ENCODE measurements at regions not wholly inside any gene's neighbourhood (a gene's known extent, or its start where the extent isn't known, plus 50 kb on each side); places are given as distances from the start of the nearest gene placed in this dataset.

GRCh38 chr7:12921751-12922345, 234.4 kb downstream of the ARL4A start:
- Histone ChIP-seq H3K36me3 (no peaks in the 10 kb centered on the region), H3K4me3 (ENCODE audit: low read depth, low read length) (no peak overlapping the region), H3K27me3 (peaks cover 9% of the 10 kb centered on the region; the same call in 1 of the 2 replicates), H3K4me1 (no peaks in the 10 kb centered on the region), H3K9me3 (no peaks in the 10 kb centered on the region)
- TF ChIP-seq CTCF (IDR thresholded peaks at IDR 0.05; ENCODE audit: low read depth, low read length) = no peak
- no peak for DNase-seq

DNA sequence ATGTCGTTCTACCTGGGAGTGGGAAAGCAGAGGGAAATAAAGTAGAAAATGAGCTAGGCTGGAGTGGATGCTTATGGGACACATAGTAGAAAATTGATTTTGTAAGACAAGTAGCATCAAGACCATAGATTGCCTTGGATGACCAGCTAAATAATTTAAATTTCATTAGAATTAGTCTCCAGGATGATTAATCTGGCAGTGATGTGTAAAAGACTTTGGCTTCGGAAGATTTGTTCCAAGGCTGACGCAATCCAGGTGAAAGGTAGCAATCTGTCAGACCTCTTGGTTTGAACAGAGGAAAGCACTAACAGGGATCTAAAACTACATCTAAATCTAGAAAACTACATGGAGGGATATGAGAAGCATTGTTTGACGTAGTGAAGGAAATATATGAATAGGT, 236.5 kb downstream of the ARL4A start:
- DNase-seq = no peak
- no peak for TF ChIP-seq CTCF (IDR thresholded peaks at IDR 0.05; ENCODE audit: low read depth, low read length)
- Histone ChIP-seq H3K9me3 (no peaks in the 10 kb centered on the region), H3K4me1 (no peaks in the 10 kb centered on the region), H3K4me3 (ENCODE audit: low read depth, low read length) (no peak overlapping the region), H3K36me3 (no peaks in the 10 kb centered on the region), H3K27me3 (peaks cover 9% of the 10 kb centered on the region; the same call in 1 of the 2 replicates)

DNA sequence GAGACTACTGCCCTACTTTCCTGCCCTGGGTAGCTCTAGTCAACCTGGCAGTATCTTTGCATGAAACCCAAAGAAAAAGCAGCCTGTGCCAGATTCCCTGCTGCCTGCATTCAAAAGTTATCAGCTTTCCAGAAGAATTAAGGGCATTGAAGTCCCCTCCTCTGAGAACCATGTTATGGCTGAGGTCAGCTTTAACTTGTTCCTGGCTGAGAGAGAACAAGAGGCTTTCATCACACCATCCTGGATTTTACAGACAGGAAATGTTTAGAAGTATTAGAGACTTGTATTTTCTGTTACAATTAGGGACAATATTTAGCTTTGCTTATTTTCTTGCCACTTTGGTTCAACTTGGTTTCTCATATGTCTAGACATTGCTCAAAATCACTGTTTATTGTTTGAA, 238.8 kb downstream of the ARL4A start:
- H3K9me3 ChIP-seq = no peaks in the 10 kb centered on the region
- no peak overlapping the region for H3K4me3 ChIP-seq (ENCODE audit: low read depth, low read length)
- H3K36me3 ChIP-seq = no peaks in the 10 kb centered on the region
- H3K27me3 ChIP-seq = peaks cover 9% of the 10 kb centered on the region; the same call in 1 of the 2 replicates
- no peaks in the 10 kb centered on the region for H3K4me1 ChIP-seq
- DNase-seq = no peak
- TF ChIP-seq CTCF (IDR thresholded peaks at IDR 0.05; ENCODE audit: low read depth, low read length) = no peak

GRCh38 chr7:12927635-12928434, 240.4 kb downstream of the ARL4A start:
- Histone ChIP-seq H3K4me1 (no peaks in the 10 kb centered on the region), H3K9me3 (no peaks in the 10 kb centered on the region), H3K4me3 (ENCODE audit: low read depth, low read length) (no peak overlapping the region), H3K36me3 (no peaks in the 10 kb centered on the region), H3K27me3 (peaks cover 11% of the 10 kb centered on the region; the same call in 1 of the 2 replicates)
- no peak for TF ChIP-seq CTCF (IDR thresholded peaks at IDR 0.05; ENCODE audit: low read depth, low read length)
- DNase-seq = no peak

DNA sequence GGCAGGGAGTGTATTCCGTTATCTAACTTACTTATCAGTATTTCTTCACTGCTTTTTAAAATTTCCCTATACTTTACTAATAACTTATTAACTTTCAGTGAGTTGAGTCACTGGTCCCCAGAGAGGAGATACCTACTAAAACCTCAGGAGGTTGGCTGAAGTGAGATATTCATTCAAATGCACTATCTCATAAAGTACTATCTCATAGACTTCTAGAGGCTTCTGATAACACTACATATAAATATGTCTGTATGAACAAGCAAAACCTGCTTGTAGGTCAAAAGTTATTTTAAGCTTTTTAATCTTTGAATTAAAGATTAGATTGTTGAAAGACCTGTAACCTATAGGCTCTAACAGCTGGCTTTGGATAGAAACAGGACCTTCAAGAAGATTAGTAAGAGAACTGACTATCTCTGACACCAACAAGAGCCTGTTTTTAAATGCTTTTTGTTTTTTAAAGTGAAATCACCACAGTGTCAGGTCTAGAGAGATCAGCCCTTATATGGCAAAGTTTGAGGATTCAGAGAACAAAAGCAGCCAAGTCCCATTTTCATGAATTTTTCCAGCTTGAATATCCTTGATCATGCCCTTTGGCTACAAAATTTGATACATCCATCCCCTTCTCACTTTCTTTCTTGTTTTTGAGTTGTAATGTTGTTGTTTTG, 242.2 kb downstream of the ARL4A start:
- no peak for TF ChIP-seq CTCF (IDR thresholded peaks at IDR 0.05; ENCODE audit: low read depth, low read length)
- H3K36me3 ChIP-seq = no peaks in the 10 kb centered on the region
- H3K27me3 ChIP-seq = 0 out of 2 replicates have a peak, but pooled peaks cover 3% of the 10 kb centered on the region
- H3K4me3 ChIP-seq (ENCODE audit: low read depth, low read length) = no peak overlapping the region
- no peak for DNase-seq
- H3K4me1 ChIP-seq = no peaks in the 10 kb centered on the region
- H3K9me3 ChIP-seq = no peaks in the 10 kb centered on the region
